CD14-positive monocyte (primary cell): ENCODE measurements at regions not wholly inside any gene's neighbourhood (a gene's known extent, or its start where the extent isn't known, plus 50 kb on each side); places are given as distances from the start of the nearest gene placed in this dataset.

Source experiments
- DNase-seq, 3 donors: peaks; one replicate each; pipeline ENCODE4 v3.0.0-alpha.2; 2011 to 2022
- H2AFZ ChIP-seq: 2 replicates; pipeline ENCODE4 v1.6.0; 2012; ENCODE audit warnings: mild to moderate bottlenecking, low read depth, low read length, inconsistent platforms; ENCODE audit not compliant: insufficient read depth, poor library complexity, severe bottlenecking
- H3K27ac ChIP-seq, 2 donors: 1 replicate in 1 of 2; 2 replicates in 1 of 2; pipeline ENCODE4 v1.5.1; 2012 to 2013; ENCODE audit warnings: low read length in 2 of 2, control low read depth in 1 of 2, inconsistent platforms in 1 of 2, low read depth in 1 of 2, mild to moderate bottlenecking in 1 of 2
- H3K27me3 ChIP-seq, 2 donors: one replicate each; pipeline versions ENCODE4 v1.6.0 to v1.6.1; 2011 to 2013; ENCODE audit warnings: low read length in 2 of 2; ENCODE audit not compliant: control insufficient read depth in 2 of 2, insufficient read depth in 2 of 2
- H3K36me3 ChIP-seq, 2 donors: replicated peaks in 1 of 2; 1 replicate in 1 of 2; 2 replicates in 1 of 2; pipeline versions ENCODE4 v1.5.1 to v1.6.1; 2012 to 2013; ENCODE audit warnings: low read length in 2 of 2, control low read depth in 1 of 2, inconsistent platforms in 1 of 2, mild to moderate bottlenecking in 1 of 2; ENCODE audit not compliant: insufficient read depth in 2 of 2, control insufficient read depth in 1 of 2
- H3K4me1 ChIP-seq, 2 donors: 1 replicate in 1 of 2; 2 replicates in 1 of 2; pipeline versions ENCODE4 v1.5.1 to v1.6.1; 2012 to 2013; ENCODE audit warnings: low read length in 2 of 2, control low read depth in 1 of 2, inconsistent platforms in 1 of 2, mild to moderate bottlenecking in 1 of 2, moderate library complexity in 1 of 2; ENCODE audit not compliant: insufficient read depth in 2 of 2, control insufficient read depth in 1 of 2
- H3K4me2 ChIP-seq: replicated peaks from 2 replicates; pipeline ENCODE3; 2012; ENCODE audit warnings: low read length, moderate library complexity, mild to moderate bottlenecking; ENCODE audit not compliant: poor library complexity, severe bottlenecking; ENCODE audit errors: extremely low read depth
- H3K4me3 ChIP-seq, 3 experiments: fragments of 200-600 bp in 1 of 3; sonication (generic) in 1 of 3; replicated peaks in 1 of 3; 1 replicate in 2 of 3; 2 replicates in 1 of 3; pipeline ENCODE4 v1.5.1; 2011 to 2013; ENCODE audit warnings: low read length in 3 of 3, mild to moderate bottlenecking in 3 of 3, control low read depth in 2 of 3, low read depth in 2 of 3, inconsistent platforms in 1 of 3, moderate library complexity in 1 of 3
- H3K79me2 ChIP-seq: 2 replicates; pipeline ENCODE4 v1.6.0; 2012; ENCODE audit warnings: mild to moderate bottlenecking, control low read depth, inconsistent platforms, low read length, moderate library complexity; ENCODE audit not compliant: insufficient read depth
- H3K9ac ChIP-seq: 2 replicates; pipeline ENCODE4 v1.6.0; 2017; ENCODE audit warnings: low read length, mild to moderate bottlenecking; ENCODE audit not compliant: insufficient read depth, poor library complexity, severe bottlenecking
- H3K9me3 ChIP-seq, 2 donors: replicated peaks in 1 of 2; 1 replicate in 1 of 2; 2 replicates in 1 of 2; pipeline versions ENCODE4 v1.5.1 to v1.6.1; 2012 to 2013; ENCODE audit warnings: low read length in 2 of 2, control low read depth in 1 of 2; ENCODE audit not compliant: control insufficient read depth in 1 of 2, insufficient read depth in 1 of 2
- H4K20me1 ChIP-seq: 2 replicates; pipeline ENCODE4 v1.6.0; 2012; ENCODE audit warnings: mild to moderate bottlenecking, low read length, control low read depth, moderate library complexity; ENCODE audit not compliant: insufficient read depth
- H3K27ac Mint-ChIP-seq, 7 donors: one replicate each; pipeline ENCODE4 v1.8.0; 2020; ENCODE audit warnings: mild to moderate bottlenecking in 7 of 7, mixed read lengths in 7 of 7, moderate library complexity in 6 of 7, inconsistent platforms in 2 of 7
- H3K27me3 Mint-ChIP-seq, 3 donors: one replicate each; pipeline ENCODE4 v1.8.0; 2021 to 2022; ENCODE audit warnings: low read depth in 3 of 3, mild to moderate bottlenecking in 3 of 3, mixed read lengths in 3 of 3, moderate library complexity in 3 of 3, inconsistent platforms in 1 of 3
- H3K36me3 Mint-ChIP-seq, 2 donors: one replicate each; pipeline ENCODE4 v1.8.0; 2020; ENCODE audit warnings: mixed read lengths in 2 of 2, inconsistent platforms in 1 of 2, mild to moderate bottlenecking in 1 of 2
- H3K4me1 Mint-ChIP-seq: one replicate; pipeline ENCODE4 v1.8.0; 2020; ENCODE audit warnings: mild to moderate bottlenecking, mixed read lengths
- H3K4me3 Mint-ChIP-seq, 2 donors: one replicate each; pipeline ENCODE4 v1.8.0; 2020; ENCODE audit warnings: mild to moderate bottlenecking in 2 of 2, mixed read lengths in 2 of 2, moderate library complexity in 1 of 2
- H3K9me3 Mint-ChIP-seq, 7 donors: one replicate each; pipeline ENCODE4 v1.8.0; 2020 to 2022; ENCODE audit warnings: mixed read lengths in 7 of 7, mild to moderate bottlenecking in 6 of 7, moderate library complexity in 6 of 7, inconsistent platforms in 2 of 7
- WGBS: methylation state at CpG from one replicate; pipeline ENCODE4 v1.1.5; 2013; ENCODE audit warnings: missing lambda C conversion rate; ENCODE audit not compliant: insufficient coverage; 5-methylcytosine and 5-hydroxymethylcytosine counted together
- intact Hi-C, 2 donors: fragments of 100-400 bp; cut with micrococcal nuclease; formaldehyde crosslinking; loops; one replicate each; pipeline versions ENCODE4 v1.15.0 to v1.15.1; 2023
- TF ChIP-seq, protein P1 (sequence below): fragments of 200-600 bp; IDR thresholded peaks from one replicate; pipeline ENCODE4 v1.8.0; 2022; ENCODE audit warnings: antibody characterized with exemption, mild to moderate bottlenecking

- H3K79me2 ChIP-seq: no peaks in the 10 kb centered on the region
- no peak overlapping the region for H3K27ac ChIP-seq
- TF ChIP-seq, protein P1, sequence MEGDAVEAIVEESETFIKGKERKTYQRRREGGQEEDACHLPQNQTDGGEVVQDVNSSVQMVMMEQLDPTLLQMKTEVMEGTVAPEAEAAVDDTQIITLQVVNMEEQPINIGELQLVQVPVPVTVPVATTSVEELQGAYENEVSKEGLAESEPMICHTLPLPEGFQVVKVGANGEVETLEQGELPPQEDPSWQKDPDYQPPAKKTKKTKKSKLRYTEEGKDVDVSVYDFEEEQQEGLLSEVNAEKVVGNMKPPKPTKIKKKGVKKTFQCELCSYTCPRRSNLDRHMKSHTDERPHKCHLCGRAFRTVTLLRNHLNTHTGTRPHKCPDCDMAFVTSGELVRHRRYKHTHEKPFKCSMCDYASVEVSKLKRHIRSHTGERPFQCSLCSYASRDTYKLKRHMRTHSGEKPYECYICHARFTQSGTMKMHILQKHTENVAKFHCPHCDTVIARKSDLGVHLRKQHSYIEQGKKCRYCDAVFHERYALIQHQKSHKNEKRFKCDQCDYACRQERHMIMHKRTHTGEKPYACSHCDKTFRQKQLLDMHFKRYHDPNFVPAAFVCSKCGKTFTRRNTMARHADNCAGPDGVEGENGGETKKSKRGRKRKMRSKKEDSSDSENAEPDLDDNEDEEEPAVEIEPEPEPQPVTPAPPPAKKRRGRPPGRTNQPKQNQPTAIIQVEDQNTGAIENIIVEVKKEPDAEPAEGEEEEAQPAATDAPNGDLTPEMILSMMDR: no peak
- no peak overlapping the region for H3K4me3 Mint-ChIP-seq
- intact Hi-C loops: no loop called here
- H3K4me2 ChIP-seq: no peak overlapping the region
- no peaks in the 10 kb centered on the region for H4K20me1 ChIP-seq
- no CpG with 5 or more reads among the region's 2 CpGs for WGBS
- H3K27me3 ChIP-seq: no peaks in the 10 kb centered on the region
- H3K4me3 ChIP-seq: no peak overlapping the region
- H3K9me3 ChIP-seq: peaks cover 0 to 2% of the 10 kb centered on the region in 2 donors
- H3K4me1 ChIP-seq: no peaks in the 10 kb centered on the region
- no peaks in the 10 kb centered on the region for H3K4me1 Mint-ChIP-seq
- H2AFZ ChIP-seq: no peak overlapping the region
- H3K36me3 Mint-ChIP-seq: no peaks in the 10 kb centered on the region
- H3K9ac ChIP-seq: no peak overlapping the region
- peaks cover 0 to 10% (median 2%) of the 10 kb centered on the region in 7 donors for H3K9me3 Mint-ChIP-seq
- no peak for DNase-seq
- H3K27ac Mint-ChIP-seq: no peak overlapping the region
- no peaks in the 10 kb centered on the region for H3K36me3 ChIP-seq
- no peaks in the 10 kb centered on the region for H3K27me3 Mint-ChIP-seq
Measured at GRCh38 chr6:103284835-103285234, 1574.9 kb downstream of the HACE1 start.

DNA sequence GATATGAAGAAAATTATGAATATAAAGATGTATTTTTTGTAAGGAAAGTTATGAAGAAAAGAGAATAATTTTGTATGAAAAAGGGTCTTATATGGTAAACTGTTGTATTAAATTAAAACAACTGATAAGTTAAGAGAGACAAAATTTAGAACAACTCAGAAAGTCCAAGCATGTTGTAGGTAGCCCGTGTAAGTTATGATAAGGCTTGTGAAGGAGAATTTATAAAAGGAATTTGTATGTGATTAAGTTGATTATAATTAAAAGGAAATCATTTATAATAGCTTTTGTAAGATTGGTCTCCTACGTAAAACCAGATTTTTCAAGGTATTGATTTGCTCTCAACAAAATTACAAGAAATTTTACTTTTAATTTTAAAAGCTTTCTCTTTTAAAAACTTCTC lies 1579.3 kb downstream of the HACE1 start:
- DNase-seq: no peak
- no peak overlapping the region for H3K4me3 ChIP-seq
- H3K4me3 Mint-ChIP-seq: no peak overlapping the region

More for the DNA sequence above, 1579.3 kb downstream of the HACE1 start:
- peaks cover 0 to 5% of the 10 kb centered on the region in 2 donors for H3K9me3 ChIP-seq
- no peaks in the 10 kb centered on the region for H3K27me3 ChIP-seq
- no peaks in the 10 kb centered on the region for H3K4me1 ChIP-seq
- H2AFZ ChIP-seq: no peak overlapping the region
- no peaks in the 10 kb centered on the region for H3K4me1 Mint-ChIP-seq
- H3K36me3 Mint-ChIP-seq: no peaks in the 10 kb centered on the region
- no peak overlapping the region for H3K27ac ChIP-seq
- H3K4me2 ChIP-seq: no peak overlapping the region
- TF ChIP-seq, protein P1: no peak
- H3K27me3 Mint-ChIP-seq: no peaks in the 10 kb centered on the region
- no peaks in the 10 kb centered on the region for H3K36me3 ChIP-seq
- H3K27ac Mint-ChIP-seq: no peak overlapping the region
- peaks cover 0 to 12% (median 0%) of the 10 kb centered on the region in 7 donors for H3K9me3 Mint-ChIP-seq
- H4K20me1 ChIP-seq: no peaks in the 10 kb centered on the region
- WGBS: 86% methylated on average over 1 of the region's 2 CpGs
- no peaks in the 10 kb centered on the region for H3K79me2 ChIP-seq
- no peak overlapping the region for H3K9ac ChIP-seq
- intact Hi-C loops: no loop called here
